HepG2 (cell line): ENCODE measurements at regions not wholly inside any gene's neighbourhood (a gene's known extent, or its start where the extent isn't known, plus 50 kb on each side); places are given as distances from the start of the nearest gene placed in this dataset.

ENCODE experiments used
- ATAC-seq: fragments of 200-7000 bp; cut with Tn5 transposase; 3 replicates; pipeline ENCODE4 v1.9.1; 2020; ENCODE audit warnings: mild to moderate bottlenecking, moderate library complexity
- BruUV-seq: library from RNA; stranded (reverse); fragments of 400-500 nt; replicated peaks from 2 replicates; lab custom pipeline; 2021; lab: Mats Ljungman, UMichigan
- CTCF ChIA-PET: fragments of 300-600 bp; formaldehyde crosslinking; extraction: SDS; loops from one replicate; lab custom pipeline; 2021; ENCODE audit warnings: low total read pairs, inconsistent platforms, low intra/inter-chr PET ratio; lab: Yijun Ruan, JAX
- POLR2A ChIA-PET: fragments of 350-600 bp; sonication (Branson Sonifier 250); formaldehyde crosslinking; loops from one replicate; lab custom pipeline; 2020; ENCODE audit warnings: antibody characterized with exemption, inconsistent platforms; lab: Yijun Ruan, JAX
- DNase-seq: peaks from one replicate; pipeline ENCODE4 v3.0.0-alpha.2; 2015; ENCODE audit warnings: low spot score
- FAIRE-seq: peaks from 3 replicates; lab custom pipeline; 2011; peaks lifted over from hg19 to GRCh38; lab: Jason Lieb, UNC
- H2AFZ ChIP-seq: one replicate; pipeline ENCODE4 v1.6.1; 2011; ENCODE audit warnings: low read length, inconsistent platforms
- H3K27ac ChIP-seq: fragments of 300-600 bp; 3 replicates; pipeline ENCODE4 v1.8.0; 2011; ENCODE audit warnings: mixed run types, mild to moderate bottlenecking, mixed read lengths, low read length, inconsistent platforms; ENCODE audit not compliant: insufficient read depth; ENCODE audit errors: extremely low read length
- H3K27me3 ChIP-seq, 2 experiments: fragments of 200-600 bp in 1 of 2; 2 replicates in 1 of 2; 3 replicates in 1 of 2; pipeline versions ENCODE4 v1.6.0 to v1.8.0; 2011; ENCODE audit warnings: low read length in 2 of 2, mild to moderate bottlenecking in 2 of 2, moderate library complexity in 2 of 2, inconsistent platforms in 1 of 2; ENCODE audit not compliant: insufficient read depth in 2 of 2, control insufficient read depth in 1 of 2
- H3K36me3 ChIP-seq, 2 experiments: fragments of 200-600 bp in 1 of 2; replicated peaks in 1 of 2; 2 replicates in 1 of 2; 3 replicates in 1 of 2; pipeline versions ENCODE4 v1.5.1 to v1.8.0; 2011; ENCODE audit warnings: low read length in 2 of 2, inconsistent platforms in 1 of 2; ENCODE audit not compliant: insufficient read depth in 2 of 2, control insufficient read depth in 1 of 2
- H3K4me1 ChIP-seq: 2 replicates; pipeline ENCODE4 v1.5.1; 2012; ENCODE audit warnings: low read length, inconsistent platforms; ENCODE audit not compliant: insufficient read depth
- H3K4me2 ChIP-seq: 2 replicates; pipeline ENCODE4 v1.6.0; 2011; ENCODE audit warnings: low read depth, low read length, inconsistent platforms
- H3K4me3 ChIP-seq, 3 experiments: fragments of 200-600 bp in 1 of 3; sonication (generic), shearing (Covaris generic) in 1 of 3; replicated peaks in 1 of 3; 2 replicates each; pipeline ENCODE4 v1.5.1; 2011 to 2016; ENCODE audit warnings: low read length in 3 of 3, inconsistent platforms in 2 of 3, low read depth in 2 of 3, mild to moderate bottlenecking in 2 of 3, control low read depth in 1 of 3, mixed read lengths in 1 of 3; ENCODE audit not compliant: insufficient read depth in 1 of 3
- H3K79me2 ChIP-seq: one replicate; pipeline ENCODE4 v1.6.1; 2011; ENCODE audit warnings: low read length, inconsistent platforms; ENCODE audit not compliant: insufficient read depth
- H3K9ac ChIP-seq: 2 replicates; pipeline ENCODE4 v1.6.0; 2011; ENCODE audit warnings: mild to moderate bottlenecking, low read depth, low read length, inconsistent platforms; ENCODE audit not compliant: insufficient read depth
- H3K9me3 ChIP-seq: 2 replicates; pipeline ENCODE4 v1.5.1; 2012; ENCODE audit warnings: mild to moderate bottlenecking, low read length
- H4K20me1 ChIP-seq: 2 replicates; pipeline ENCODE4 v1.6.0; 2011; ENCODE audit warnings: inconsistent platforms, mild to moderate bottlenecking, low read length, moderate library complexity; ENCODE audit not compliant: insufficient read depth
- ATM ChIP-seq: fragments of 450-650 bp; IDR thresholded peaks from 2 replicates; pipeline ENCODE4 v1.7.1; 2017; ENCODE audit warnings: mild to moderate bottlenecking, borderline replicate concordance
- GZF1 ChIP-seq: sonication (generic); formaldehyde crosslinking; IDR thresholded peaks from 2 replicates; pipeline ENCODE4 v1.5.1; 2020; ENCODE audit warnings: mild to moderate bottlenecking, missing genetic modification reagents
- KDM5B ChIP-seq: sonication (generic); formaldehyde crosslinking; IDR thresholded peaks from 2 replicates; pipeline ENCODE4 v1.4.0; 2020; ENCODE audit warnings: missing genetic modification reagents, mild to moderate bottlenecking, borderline replicate concordance
- MYC ChIP-seq: sonication (generic); formaldehyde crosslinking; IDR thresholded peaks from 2 replicates; pipeline ENCODE4 v1.9.0; 2021; ENCODE audit warnings: missing genetic modification reagents, borderline replicate concordance
- NR2F1 ChIP-seq, 2 experiments: fragments of 450-650 bp in 1 of 2; formaldehyde crosslinking in 1 of 2; IDR thresholded peaks; 2 replicates each; pipeline versions ENCODE4 v1.5.0 to v1.6.1; 2016 to 2020; ENCODE audit warnings: mild to moderate bottlenecking in 1 of 2, missing compliant biosample characterization in 1 of 2, missing genetic modification reagents in 1 of 2, moderate library complexity in 1 of 2
- ONECUT2 ChIP-seq: sonication (generic); formaldehyde crosslinking; IDR thresholded peaks from 2 replicates; pipeline ENCODE4 v1.4.0; 2020; ENCODE audit warnings: missing genetic modification reagents
- PCBP1 ChIP-seq: fragments of 200-400 bp; formaldehyde crosslinking; IDR thresholded peaks from 2 replicates; pipeline ENCODE4 v1.6.1; 2017; ENCODE audit warnings: mild to moderate bottlenecking, low read depth, low read length, borderline replicate concordance
- TEAD2 ChIP-seq: sonication (generic); formaldehyde crosslinking; IDR thresholded peaks from 2 replicates; pipeline ENCODE4 v1.9.0; 2021; ENCODE audit warnings: missing genetic modification reagents
- TMF1 ChIP-seq: sonication (generic); formaldehyde crosslinking; IDR thresholded peaks from 2 replicates; pipeline ENCODE4 v1.8.1; 2022; ENCODE audit warnings: low read depth, missing genetic modification reagents
- ZBTB4 ChIP-seq: sonication (generic); formaldehyde crosslinking; IDR thresholded peaks from 2 replicates; pipeline ENCODE4 v1.4.0; 2020; ENCODE audit warnings: missing genetic modification reagents, mild to moderate bottlenecking, borderline replicate concordance
- ZFP91 ChIP-seq: sonication (generic); formaldehyde crosslinking; IDR thresholded peaks from 2 replicates; pipeline ENCODE4 v1.9.0; 2022; ENCODE audit warnings: missing genetic modification reagents, mild to moderate bottlenecking, borderline replicate concordance
- WGBS: methylation state at CpG from one replicate; pipeline ENCODE4 v1.1.6; 2017; ENCODE audit warnings: low lambda C conversion rate; 5-methylcytosine and 5-hydroxymethylcytosine counted together
- in situ Hi-C: cut with HindIII; loops from 2 replicates; pipeline ENCODE4 v1.10.0; 2017; ENCODE audit warnings: low pct_unique_long_range_greater_than_20kb; ENCODE audit not compliant: extremely low pct_ligation_motif_present
- intact Hi-C: fragments of 100-400 bp; cut with micrococcal nuclease; formaldehyde crosslinking; loops from one replicate; pipeline ENCODE4 v1.10.0; 2022; ENCODE audit not compliant: unreplicated experiment

GRCh38 chr3:164224126-164224525 lies 854.2 kb downstream of the SI start (continued):
- TF ChIP-seq TMF1 (CRISPR knock-in tag) (no peak), GZF1 (CRISPR knock-in tag) (no peak), PCBP1 (no peak)
- TF ChIP-seq, all 625 proteins: peak for 0

GRCh38 chr3:164222197-164222596 lies 856.1 kb downstream of the SI start:
- no peaks in the 10 kb centered on the region for H3K36me3 ChIP-seq
- 14% methylated on average over 3 of the region's 3 CpGs for WGBS
- no peak for DNase-seq
- no peak overlapping the region for H2AFZ ChIP-seq
- H3K4me3 ChIP-seq: no peak overlapping the region
- TF ChIP-seq NR2F1 (CRISPR knock-in tag; IDR thresholded peaks at IDR 0.05): no peak
- TF ChIP-seq ATM: no peak
- TF ChIP-seq KDM5B (CRISPR knock-in tag): no peak
- no peak for TF ChIP-seq ONECUT2 (CRISPR knock-in tag)
- TF ChIP-seq, all 625 proteins: peak for 0
- no peak overlapping the region for H3K4me2 ChIP-seq
- intact Hi-C loops: no loop called here
- POLR2A ChIA-PET: no interaction called here
- CTCF ChIA-PET: no interaction called here
- H3K27me3 ChIP-seq: no peaks in the 10 kb centered on the region
- H3K4me1 ChIP-seq: no peaks in the 10 kb centered on the region
- no peak for FAIRE-seq
- no peak for ATAC-seq
- H3K9ac ChIP-seq: no peak overlapping the region
- BruUV-seq: no TSS peak
- 0 out of 2 replicates have a peak, but pooled peaks cover 5% of the 10 kb centered on the region for H3K9me3 ChIP-seq
- no peaks in the 10 kb centered on the region for H3K79me2 ChIP-seq
- H4K20me1 ChIP-seq: no peaks in the 10 kb centered on the region
- no peak overlapping the region for H3K27ac ChIP-seq
- in situ Hi-C loops: no loop called here

- H3K4me1 ChIP-seq: no peaks in the 10 kb centered on the region
- in situ Hi-C loops (no loop called here), intact Hi-C loops (no loop called here)
- no peaks in the 10 kb centered on the region for H3K79me2 ChIP-seq
- BruUV-seq: no TSS peak
- H3K27me3 ChIP-seq: no peaks in the 10 kb centered on the region
- no peak overlapping the region for H2AFZ ChIP-seq
- ATAC-seq: no peak
- no peaks in the 10 kb centered on the region for H3K36me3 ChIP-seq
- no peak overlapping the region for H3K27ac ChIP-seq
- H3K4me3 ChIP-seq: no peak overlapping the region
- H3K4me2 ChIP-seq: no peak overlapping the region
- 0 out of 2 replicates have a peak, but pooled peaks cover 5% of the 10 kb centered on the region for H3K9me3 ChIP-seq
- no peak for FAIRE-seq
- no peak overlapping the region for H3K9ac ChIP-seq
- ChIA-PET POLR2A (no interaction called here), CTCF (no interaction called here)
- 4% methylated on average over 1 of the region's 1 CpG for WGBS
- no peak for DNase-seq
- H4K20me1 ChIP-seq: no peaks in the 10 kb centered on the region
- TF ChIP-seq TEAD2 (CRISPR knock-in tag) (no peak), ZBTB4 (no peak), ZFP91 (CRISPR knock-in tag) (no peak), MYC (CRISPR knock-in tag) (no peak)
Measured at GRCh38 chr3:164221297-164221696, 857.0 kb downstream of the SI start.
